IMR-90 (cell line): ENCODE measurements at regions not wholly inside any gene's neighbourhood (a gene's known extent, or its start where the extent isn't known, plus 50 kb on each side); places are given as distances from the start of the nearest gene placed in this dataset.

Experiments
- ATAC-seq: fragments of 200-7000 bp; cut with Tn5 transposase; 2 replicates; pipeline ENCODE4 v1.9.1; 2020; ENCODE audit warnings: low read depth, mild to moderate bottlenecking, moderate library complexity
- BruUV-seq: library from RNA; stranded (reverse); fragments of 400-500 nt; replicated peaks from 2 replicates; lab custom pipeline; 2021; lab: Mats Ljungman, UMichigan
- CTCF ChIA-PET: fragments of 300-600 bp; formaldehyde crosslinking; extraction: SDS; loops from one replicate; lab custom pipeline; 2021; ENCODE audit warnings: antibody characterized with exemption; lab: Yijun Ruan, JAX
- POLR2A ChIA-PET: fragments of 300-600 bp; sonication (Branson Sonifier 250); formaldehyde crosslinking; loops from one replicate; lab custom pipeline; 2022; ENCODE audit warnings: antibody characterized with exemption; ENCODE audit not compliant: unreplicated experiment; lab: Charles Lee
- DNase-seq: peaks from one replicate; pipeline ENCODE4 v3.0.0; 2013
- H2AFZ ChIP-seq: replicated peaks from 2 replicates; pipeline ENCODE3; 2013; ENCODE audit warnings: low read length, mild to moderate bottlenecking; ENCODE audit not compliant: poor library complexity
- H2AK5ac ChIP-seq: 2 replicates; pipeline ENCODE4 v1.6.1; 2013; ENCODE audit warnings: low read depth, low read length, inconsistent platforms
- H2AK9ac ChIP-seq: replicated peaks from 2 replicates; pipeline ENCODE3; 2013; ENCODE audit warnings: mild to moderate bottlenecking, low read depth, low read length, moderate library complexity; ENCODE audit not compliant: poor library complexity
- H2BK120ac ChIP-seq: 2 replicates; pipeline ENCODE4 v1.6.1; 2013; ENCODE audit warnings: low read depth, low read length, inconsistent platforms
- H2BK15ac ChIP-seq: 3 replicates; pipeline ENCODE4 v1.6.1; 2013; ENCODE audit warnings: low read depth, low read length, inconsistent platforms
- H2BK20ac ChIP-seq: 2 replicates; pipeline ENCODE4 v1.6.1; 2013; ENCODE audit warnings: low read depth, mild to moderate bottlenecking, inconsistent platforms, low read length, moderate library complexity
- H2BK5ac ChIP-seq: 2 replicates; pipeline ENCODE4 v1.6.1; 2013; ENCODE audit warnings: mild to moderate bottlenecking, low read depth, low read length, inconsistent platforms; ENCODE audit not compliant: poor library complexity, severe bottlenecking
- H3K14ac ChIP-seq: replicated peaks from 2 replicates; pipeline ENCODE4 v1.6.1; 2013; ENCODE audit warnings: low read depth, low read length, inconsistent platforms
- H3K18ac ChIP-seq: 2 replicates; pipeline ENCODE4 v1.6.1; 2013; ENCODE audit warnings: low read depth, low read length, control low read depth
- H3K23ac ChIP-seq: 2 replicates; pipeline ENCODE4 v1.6.1; 2013; ENCODE audit warnings: low read depth, low read length, inconsistent platforms
- H3K27ac ChIP-seq: 2 replicates; pipeline ENCODE4 v1.5.1; 2013; ENCODE audit warnings: mild to moderate bottlenecking, control low read depth, low read length; ENCODE audit not compliant: insufficient read depth
- H3K27me3 ChIP-seq: 2 replicates; pipeline ENCODE4 v1.6.1; 2013; ENCODE audit warnings: low read length; ENCODE audit not compliant: control insufficient read depth, insufficient read depth
- H3K36me3 ChIP-seq: 2 replicates; pipeline ENCODE4 v1.6.1; 2013; ENCODE audit warnings: low read length, mixed read lengths; ENCODE audit not compliant: control insufficient read depth, insufficient read depth
- H3K4ac ChIP-seq: 2 replicates; pipeline ENCODE4 v1.6.1; 2013; ENCODE audit warnings: low read depth, low read length, inconsistent platforms
- H3K4me1 ChIP-seq: 2 replicates; pipeline ENCODE4 v1.6.1; 2013; ENCODE audit warnings: low read length, mixed read lengths; ENCODE audit not compliant: control insufficient read depth, insufficient read depth
- H3K4me2 ChIP-seq: 2 replicates; pipeline ENCODE4 v1.6.1; 2013; ENCODE audit warnings: low read depth, mild to moderate bottlenecking, control low read depth, low read length, moderate library complexity
- H3K4me3 ChIP-seq: 2 replicates; pipeline ENCODE4 v1.5.1; 2013; ENCODE audit warnings: low read depth, mild to moderate bottlenecking, control low read depth, low read length, moderate library complexity; ENCODE audit not compliant: insufficient read depth
- H3K56ac ChIP-seq: 2 replicates; pipeline ENCODE4 v1.6.1; 2013; ENCODE audit warnings: low read length, inconsistent platforms; ENCODE audit not compliant: insufficient read depth; ENCODE audit errors: extremely low read depth
- H3K79me1 ChIP-seq, 2 experiments: 2 replicates each; pipeline ENCODE4 v1.6.1; 2013; ENCODE audit warnings: low read length in 2 of 2, inconsistent platforms in 1 of 2, low read depth in 1 of 2
- H3K9ac ChIP-seq: 2 replicates; pipeline ENCODE4 v1.6.1; 2013; ENCODE audit warnings: low read depth, low read length, control low read depth
- H3K9me1 ChIP-seq: 2 replicates; pipeline ENCODE4 v1.6.1; 2013; ENCODE audit warnings: low read length, inconsistent platforms; ENCODE audit not compliant: insufficient read depth
- H3K9me3 ChIP-seq: 2 replicates; pipeline ENCODE4 v1.6.1; 2013; ENCODE audit warnings: low read length; ENCODE audit not compliant: control insufficient read depth, insufficient read depth
- H4K20me1 ChIP-seq: 2 replicates; pipeline ENCODE4 v1.6.1; 2013; ENCODE audit warnings: low read length, inconsistent platforms; ENCODE audit not compliant: insufficient read depth
- H4K5ac ChIP-seq: 2 replicates; pipeline ENCODE4 v1.6.1; 2013; ENCODE audit warnings: mild to moderate bottlenecking, low read depth, low read length, control low read depth
- H4K8ac ChIP-seq, 2 experiments: 2 replicates each; pipeline ENCODE4 v1.6.1; 2013; ENCODE audit warnings: low read depth in 2 of 2, low read length in 2 of 2, control low read depth in 1 of 2, inconsistent platforms in 1 of 2
- H4K91ac ChIP-seq: 2 replicates; pipeline ENCODE4 v1.6.1; 2013; ENCODE audit warnings: low read depth, low read length, inconsistent platforms; ENCODE audit not compliant: insufficient read depth
- BHLHE40 ChIP-seq: fragments of 150-350 bp; IDR thresholded peaks from 2 replicates; pipeline ENCODE4 v1.6.1; 2016; ENCODE audit warnings: mild to moderate bottlenecking, low read depth, low read length
- CTCF ChIP-seq: conservative IDR thresholded peaks from 2 replicates; pipeline ENCODE4 v1.5.1; 2012; ENCODE audit warnings: mild to moderate bottlenecking, low read depth, low read length, improper control_type of control experiment
- MAZ ChIP-seq: IDR thresholded peaks from 2 replicates; pipeline ENCODE4 v1.6.1; 2012; ENCODE audit warnings: low read depth, mild to moderate bottlenecking, low read length, improper control_type of control experiment, moderate library complexity, borderline replicate concordance
- NFE2L2 ChIP-seq: fragments of 150-350 bp; IDR thresholded peaks from 2 replicates; pipeline ENCODE4 v1.6.1; 2016; ENCODE audit warnings: low read depth, mild to moderate bottlenecking, low read length
- POLR2A ChIP-seq: IDR thresholded peaks from 2 replicates; pipeline ENCODE4 v1.6.1; 2012; ENCODE audit warnings: mild to moderate bottlenecking, low read depth, low read length
- RAD21 ChIP-seq: IDR thresholded peaks from 2 replicates; pipeline ENCODE4 v1.6.1; 2012; ENCODE audit warnings: low read length, improper control_type of control experiment
- SMC3 ChIP-seq: fragments of 150-350 bp; IDR thresholded peaks from 2 replicates; pipeline ENCODE4 v1.6.1; 2016; ENCODE audit warnings: low read depth, mild to moderate bottlenecking, antibody characterized with exemption, low read length, moderate library complexity
- WGBS, 2 experiments: methylation state at CpG; one replicate each; pipeline versions ENCODE4 v1.1.5 to v1.1.7; 2013; ENCODE audit warnings: missing lambda C conversion rate in 2 of 2; ENCODE audit not compliant: insufficient read length in 1 of 2; ENCODE audit errors: extremely low coverage in 2 of 2; 5-methylcytosine and 5-hydroxymethylcytosine counted together
- dilution Hi-C: fragments of 300-500 bp; cut with HindIII; formaldehyde crosslinking; loops from one replicate; pipeline ENCODE4 v1.14.3; 2018; ENCODE audit warnings: low sequenced_read_pairs; ENCODE audit not compliant: unreplicated experiment
- in situ Hi-C: fragments of 300-500 bp; cut with MboI; formaldehyde crosslinking; loops from 3 replicates; pipeline ENCODE4 v1.14.3; 2019; ENCODE audit warnings: low sequenced_read_pairs, inconsistent platforms, mixed read lengths
- intact Hi-C: fragments of 100-400 bp; cut with micrococcal nuclease; formaldehyde crosslinking; loops from 2 replicates; pipeline ENCODE4 v1.10.0; 2022
- TF ChIP-seq, protein P1 (sequence below): fragments of 150-350 bp; IDR thresholded peaks from 2 replicates; pipeline ENCODE4 v1.6.1; 2017; ENCODE audit warnings: mild to moderate bottlenecking, antibody characterized with exemption, low read length, low read depth

DNA sequence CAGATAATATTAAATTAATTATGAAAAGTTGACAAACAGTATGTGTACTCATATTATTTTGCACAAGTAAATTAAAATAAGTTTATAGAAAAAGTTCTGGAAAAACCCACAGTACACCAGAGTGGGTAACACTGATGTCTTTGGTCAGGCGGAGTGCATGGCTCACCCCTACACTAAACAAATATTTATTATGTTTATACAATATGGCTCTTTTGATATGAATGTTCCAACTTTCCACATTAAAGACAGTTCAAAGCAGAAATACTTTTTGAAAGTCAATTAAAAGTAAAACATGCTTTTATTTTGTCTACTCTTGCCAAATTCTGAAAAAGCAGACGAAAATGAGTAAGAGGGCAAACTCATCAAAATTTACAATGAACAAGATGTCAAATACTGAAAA lies 56.2 kb upstream of the DCBLD2 start:
- H3K4me2 ChIP-seq: no peak overlapping the region
- dilution Hi-C loops: no loop called here
- no TSS peak for BruUV-seq

More for the DNA sequence above, 56.2 kb upstream of the DCBLD2 start:
- H2AK9ac ChIP-seq: no peak overlapping the region
- no CpG with 5 or more reads among the region's 2 CpGs for whole genome bisulfite sequencing, 2 experiments
- H3K79me1 ChIP-seq: no peaks in the 10 kb centered on the region
- no peak overlapping the region for H3K56ac ChIP-seq
- H3K36me3 ChIP-seq: no peaks in the 10 kb centered on the region
- no peak overlapping the region for H4K5ac ChIP-seq
- peaks cover 15% of the 10 kb centered on the region; the same call in 1 of the 2 replicates for H3K4me1 ChIP-seq
- H2BK5ac ChIP-seq: no peak overlapping the region
- DNase-seq (no peak), ATAC-seq (no peak)
- H2AK5ac ChIP-seq: no peak overlapping the region
- H2BK120ac ChIP-seq: no peak overlapping the region
- H3K18ac ChIP-seq: no peak overlapping the region
- no peak overlapping the region for H2BK15ac ChIP-seq
- H2AFZ ChIP-seq: no peak overlapping the region
- no peak overlapping the region for H3K4ac ChIP-seq
- no peaks in the 10 kb centered on the region for H4K20me1 ChIP-seq
- no peak overlapping the region for H3K9ac ChIP-seq
- ChIA-PET CTCF (no interaction called here), POLR2A (interaction anchor here (0.6 kb wide), 1 partner anchor 36 kb away, joined by 3 read pairs; no protein-coding TSS in a partner anchor)
- no peak overlapping the region for H3K27ac ChIP-seq
- H3K9me1 ChIP-seq: 0 out of 2 replicates have a peak, but pooled peaks cover 5% of the 10 kb centered on the region
- no peak overlapping the region for H4K8ac ChIP-seq
- H4K91ac ChIP-seq: no peak overlapping the region
- TF ChIP-seq CTCF (no peak), NFE2L2 (no peak), SMC3 (no peak), POLR2A (no peak), MAZ (no peak), BHLHE40 (no peak), RAD21 (no peak)
- TF ChIP-seq, protein P1, sequence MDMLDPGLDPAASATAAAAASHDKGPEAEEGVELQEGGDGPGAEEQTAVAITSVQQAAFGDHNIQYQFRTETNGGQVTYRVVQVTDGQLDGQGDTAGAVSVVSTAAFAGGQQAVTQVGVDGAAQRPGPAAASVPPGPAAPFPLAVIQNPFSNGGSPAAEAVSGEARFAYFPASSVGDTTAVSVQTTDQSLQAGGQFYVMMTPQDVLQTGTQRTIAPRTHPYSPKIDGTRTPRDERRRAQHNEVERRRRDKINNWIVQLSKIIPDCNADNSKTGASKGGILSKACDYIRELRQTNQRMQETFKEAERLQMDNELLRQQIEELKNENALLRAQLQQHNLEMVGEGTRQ: no peak
- H2BK20ac ChIP-seq: no peak overlapping the region; the same call in 1 of the 2 replicates
- H3K9me3 ChIP-seq: no peaks in the 10 kb centered on the region
- intact Hi-C loops: loop anchor here (5.0 kb wide), 1 partner anchor 40 kb away; no protein-coding TSS in a partner anchor
- H3K23ac ChIP-seq: no peak overlapping the region
- no peak overlapping the region for H3K4me3 ChIP-seq
- no peak overlapping the region for H3K14ac ChIP-seq
- H3K27me3 ChIP-seq: no peaks in the 10 kb centered on the region
- in situ Hi-C loops: no loop called here
